ENCODE measurements at regions not wholly inside any gene's neighbourhood (a gene's known extent, or its start where the extent isn't known, plus 50 kb on each side); places are given as distances from the start of the nearest gene placed in this dataset.

DNA sequence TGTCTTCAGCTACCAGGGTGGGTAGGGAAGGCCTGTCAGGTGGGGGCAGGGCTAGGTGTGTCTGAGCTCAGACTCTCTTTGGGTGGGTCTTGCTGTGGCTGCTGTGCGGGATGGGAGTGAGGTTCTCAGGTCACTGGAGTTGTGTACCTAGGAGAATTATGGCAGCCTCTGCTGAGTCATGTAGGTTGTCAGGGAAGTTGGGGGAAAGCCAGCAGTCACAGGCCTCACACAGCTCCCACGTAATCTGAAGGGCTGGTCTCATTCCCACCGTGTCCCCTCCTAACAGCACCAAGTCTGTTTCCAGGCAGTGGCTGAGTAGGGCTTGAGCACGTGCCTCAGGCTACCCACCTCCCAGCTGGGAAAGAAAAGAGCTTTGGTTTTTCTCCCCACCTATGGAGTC, 67.0 kb downstream of the CHCHD4 start:
- H3K79me2 ChIP-seq = no peaks in the 10 kb centered on the region
- no peaks in the 10 kb centered on the region for H3K9me3 ChIP-seq (ENCODE audit: low read depth)
- H4K20me1 ChIP-seq (ENCODE audit: insufficient read depth, poor library complexity, severe bottlenecking) = no peaks in the 10 kb centered on the region
- no peaks in the 10 kb centered on the region for H3K36me3 ChIP-seq (replicated peaks; ENCODE audit: insufficient read depth, low read depth)
- no peak overlapping the region for H3K4me2 ChIP-seq
- no peak for TF ChIP-seq EZH2 (IDR thresholded peaks at IDR 0.05; ENCODE audit: borderline replicate concordance)
- no peak for TF ChIP-seq EZH2phosphoT487 (IDR thresholded peaks at IDR 0.05; ENCODE audit: low read depth, severe bottlenecking, unreplicated experiment)
- TF ChIP-seq, protein P1, sequence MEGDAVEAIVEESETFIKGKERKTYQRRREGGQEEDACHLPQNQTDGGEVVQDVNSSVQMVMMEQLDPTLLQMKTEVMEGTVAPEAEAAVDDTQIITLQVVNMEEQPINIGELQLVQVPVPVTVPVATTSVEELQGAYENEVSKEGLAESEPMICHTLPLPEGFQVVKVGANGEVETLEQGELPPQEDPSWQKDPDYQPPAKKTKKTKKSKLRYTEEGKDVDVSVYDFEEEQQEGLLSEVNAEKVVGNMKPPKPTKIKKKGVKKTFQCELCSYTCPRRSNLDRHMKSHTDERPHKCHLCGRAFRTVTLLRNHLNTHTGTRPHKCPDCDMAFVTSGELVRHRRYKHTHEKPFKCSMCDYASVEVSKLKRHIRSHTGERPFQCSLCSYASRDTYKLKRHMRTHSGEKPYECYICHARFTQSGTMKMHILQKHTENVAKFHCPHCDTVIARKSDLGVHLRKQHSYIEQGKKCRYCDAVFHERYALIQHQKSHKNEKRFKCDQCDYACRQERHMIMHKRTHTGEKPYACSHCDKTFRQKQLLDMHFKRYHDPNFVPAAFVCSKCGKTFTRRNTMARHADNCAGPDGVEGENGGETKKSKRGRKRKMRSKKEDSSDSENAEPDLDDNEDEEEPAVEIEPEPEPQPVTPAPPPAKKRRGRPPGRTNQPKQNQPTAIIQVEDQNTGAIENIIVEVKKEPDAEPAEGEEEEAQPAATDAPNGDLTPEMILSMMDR (IDR thresholded peaks at IDR 0.05; ENCODE audit: poor library complexity) = no peak
- H3K27ac ChIP-seq = no peak overlapping the region
- H3K4me3 ChIP-seq = no peak overlapping the region
- no peaks in the 10 kb centered on the region for H3K4me1 ChIP-seq (ENCODE audit: insufficient read depth)
- no peak for DNase-seq (ENCODE audit: low spot score)
- no peaks in the 10 kb centered on the region for H3K9me2 ChIP-seq (replicated peaks; ENCODE audit: insufficient read depth)
- H2AFZ ChIP-seq = no peak overlapping the region
- WGBS (ENCODE audit: low lambda C conversion rate, missing lambda C conversion rate) = 80% methylated on average over 4 of the region's 4 CpGs
- no peaks in the 10 kb centered on the region for H3K27me3 ChIP-seq

DNA sequence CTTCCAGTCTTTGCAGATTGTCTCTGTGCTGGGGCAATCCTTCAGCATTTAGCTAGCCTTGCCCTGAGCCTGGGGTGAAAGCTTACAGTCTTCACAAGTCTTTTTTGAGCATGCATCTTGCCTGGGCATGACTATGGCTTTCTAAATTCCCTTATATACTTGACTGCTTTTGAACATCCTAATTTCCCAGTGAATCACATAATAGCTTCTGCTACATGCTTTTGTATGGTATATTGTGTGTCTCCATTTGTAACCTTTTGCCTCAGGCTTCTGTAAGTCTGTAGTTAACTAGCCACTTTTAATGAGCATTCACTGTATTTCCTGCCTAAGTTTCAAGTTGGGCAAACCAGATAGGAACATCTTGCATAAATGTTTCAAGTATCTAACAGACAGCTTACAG, 76.8 kb downstream of the CHCHD4 start:
- H2AFZ ChIP-seq = no peak overlapping the region

GRCh38 chr3:14047027-14047426, 77.6 kb downstream of the CHCHD4 start:
- peaks cover 3% of the 10 kb centered on the region for H3K4me1 ChIP-seq (ENCODE audit: insufficient read depth)
- no peak overlapping the region for H3K4me2 ChIP-seq
- H3K27me3 ChIP-seq = no peaks in the 10 kb centered on the region
- TF ChIP-seq, protein P1 (IDR thresholded peaks at IDR 0.05; ENCODE audit: poor library complexity) = no peak
- TF ChIP-seq EZH2phosphoT487 (IDR thresholded peaks at IDR 0.05; ENCODE audit: low read depth, severe bottlenecking, unreplicated experiment) (no peak), EZH2 (IDR thresholded peaks at IDR 0.05; ENCODE audit: borderline replicate concordance) (no peak)
- DNase-seq (ENCODE audit: low spot score) = no peak
- H3K36me3 ChIP-seq (replicated peaks; ENCODE audit: insufficient read depth, low read depth) = no peaks in the 10 kb centered on the region
- no peaks in the 10 kb centered on the region for H3K9me2 ChIP-seq (replicated peaks; ENCODE audit: insufficient read depth)
- H2AFZ ChIP-seq = no peak overlapping the region
- no peaks in the 10 kb centered on the region for H3K79me2 ChIP-seq
- no peaks in the 10 kb centered on the region for H4K20me1 ChIP-seq (ENCODE audit: insufficient read depth, poor library complexity, severe bottlenecking)
- H3K27ac ChIP-seq = no peak overlapping the region
- no peaks in the 10 kb centered on the region for H3K9me3 ChIP-seq (ENCODE audit: low read depth)
- H3K4me3 ChIP-seq = no peak overlapping the region
- 56% methylated on average over 5 of the region's 5 CpGs for WGBS (ENCODE audit: low lambda C conversion rate, missing lambda C conversion rate)

More for the DNA sequence above, 76.8 kb downstream of the CHCHD4 start:
- Histone ChIP-seq H3K27me3 (no peaks in the 10 kb centered on the region), H3K36me3 (replicated peaks; ENCODE audit: insufficient read depth, low read depth) (no peaks in the 10 kb centered on the region), H3K27ac (no peak overlapping the region), H4K20me1 (ENCODE audit: insufficient read depth, poor library complexity, severe bottlenecking) (no peaks in the 10 kb centered on the region), H3K4me1 (ENCODE audit: insufficient read depth) (peaks cover 3% of the 10 kb centered on the region), H3K4me2 (no peak overlapping the region), H3K4me3 (no peak overlapping the region), H3K9me3 (ENCODE audit: low read depth) (no peaks in the 10 kb centered on the region), H3K9me2 (replicated peaks; ENCODE audit: insufficient read depth) (no peaks in the 10 kb centered on the region), H3K79me2 (no peaks in the 10 kb centered on the region)
- no peak for TF ChIP-seq EZH2phosphoT487 (IDR thresholded peaks at IDR 0.05; ENCODE audit: low read depth, severe bottlenecking, unreplicated experiment)
- no peak for TF ChIP-seq EZH2 (IDR thresholded peaks at IDR 0.05; ENCODE audit: borderline replicate concordance)
- TF ChIP-seq, protein P1 (IDR thresholded peaks at IDR 0.05; ENCODE audit: poor library complexity) = no peak
- DNase-seq (ENCODE audit: low spot score) = no peak

DNA sequence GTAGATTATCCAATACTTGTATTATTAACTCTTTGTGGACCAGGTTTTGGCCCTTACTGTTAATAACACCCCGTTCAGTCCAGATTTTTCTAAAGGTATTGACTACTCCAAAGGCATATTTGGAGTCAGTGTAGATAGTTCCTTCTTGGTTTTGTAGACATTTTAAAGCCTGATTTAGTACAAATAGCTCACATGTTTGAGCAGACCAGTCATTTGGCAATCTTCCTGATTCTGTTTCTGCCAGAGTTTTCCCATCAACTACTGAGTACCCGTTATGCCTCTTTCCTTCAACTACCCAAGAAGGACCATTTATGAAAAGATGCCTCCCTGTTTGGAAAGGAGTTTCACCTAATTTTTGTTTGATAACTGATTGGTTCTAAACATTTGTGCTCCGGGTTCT, 82.0 kb downstream of the CHCHD4 start:
- Histone ChIP-seq H3K9me2 (replicated peaks; ENCODE audit: insufficient read depth) (no peaks in the 10 kb centered on the region), H3K27me3 (no peaks in the 10 kb centered on the region), H3K9me3 (ENCODE audit: low read depth) (no peaks in the 10 kb centered on the region), H3K79me2 (no peaks in the 10 kb centered on the region), H3K4me2 (no peak overlapping the region), H3K36me3 (replicated peaks; ENCODE audit: insufficient read depth, low read depth) (no peaks in the 10 kb centered on the region), H3K27ac (no peak overlapping the region), H4K20me1 (ENCODE audit: insufficient read depth, poor library complexity, severe bottlenecking) (no peaks in the 10 kb centered on the region), H3K4me1 (ENCODE audit: insufficient read depth) (no peaks in the 10 kb centered on the region), H2AFZ (no peak overlapping the region), H3K4me3 (no peak overlapping the region)
- TF ChIP-seq, protein P1 (IDR thresholded peaks at IDR 0.05; ENCODE audit: poor library complexity) = no peak
- TF ChIP-seq EZH2 (IDR thresholded peaks at IDR 0.05; ENCODE audit: borderline replicate concordance) (no peak), EZH2phosphoT487 (IDR thresholded peaks at IDR 0.05; ENCODE audit: low read depth, severe bottlenecking, unreplicated experiment) (no peak)
- DNase-seq (ENCODE audit: low spot score) = peak; percentile 20
- 80% methylated on average over 3 of the region's 3 CpGs for WGBS (ENCODE audit: low lambda C conversion rate, missing lambda C conversion rate)

Measured in hepatocyte (in vitro differentiated cells).